Tibial artery (tissue), 4 donors: ENCODE measurements at regions not wholly inside any gene's neighbourhood (a gene's known extent, or its start where the extent isn't known, plus 50 kb on each side); places are given as distances from the start of the nearest gene placed in this dataset.

Experiments
- DNase-seq, 2 donors: peaks; one replicate each; pipeline ENCODE4 v3.0.0-alpha.2; 2019
- H3K27ac ChIP-seq, 2 donors: fragments of 200-600 bp; sonication (generic) in 1 of 2; 1 replicate in 1 of 2; 2 replicates in 1 of 2; pipeline ENCODE4 v1.5.1; 2018 to 2019; ENCODE audit warnings: mild to moderate bottlenecking in 1 of 2
- H3K27me3 ChIP-seq, 2 donors: fragments of 200-600 bp; sonication (generic) in 1 of 2; one replicate each; pipeline versions ENCODE4 v1.5.1 to v1.6.0; 2016 to 2019
- H3K36me3 ChIP-seq, 3 donors: fragments of 200-600 bp; sonication (generic) in 2 of 3; one replicate each; pipeline ENCODE4 v1.5.1; 2016 to 2019; ENCODE audit warnings: mild to moderate bottlenecking in 2 of 3
- H3K4me1 ChIP-seq, 4 donors: fragments of 200-600 bp; sonication (generic) in 2 of 4; 1 replicate in 3 of 4; 2 replicates in 1 of 4; pipeline ENCODE4 v1.5.1; 2016 to 2019
- H3K4me3 ChIP-seq, 2 donors: fragments of 200-600 bp; sonication (generic) in 1 of 2; 1 replicate in 1 of 2; 2 replicates in 1 of 2; pipeline ENCODE4 v1.5.1; 2018 to 2019; ENCODE audit warnings: mild to moderate bottlenecking in 2 of 2
- H3K9me3 ChIP-seq, 3 donors: fragments of 200-600 bp; sonication (generic) in 1 of 3; one replicate each; pipeline ENCODE4 v1.5.1; 2016 to 2019
- intact Hi-C: fragments of 100-400 bp; cut with DNase I; formaldehyde crosslinking; loops from one replicate; pipeline ENCODE4 v1.15.0; 2023; ENCODE audit warnings: low total_unique reads
- TF ChIP-seq, protein P1 (sequence below), 2 experiments: fragments of 200-600 bp in 1 of 2; fragments of 450-650 bp in 1 of 2; IDR thresholded peaks; one replicate each; pipeline ENCODE4 v1.5.1; 2017 to 2019; ENCODE audit warnings: antibody characterized with exemption in 2 of 2, mild to moderate bottlenecking in 1 of 2, moderate library complexity in 1 of 2

- intact Hi-C loops: loop anchor here (10.0 kb wide), 1 partner anchor 1630 kb away; no protein-coding TSS in a partner anchor
- H3K4me3 ChIP-seq: no peak overlapping the region
- no peak overlapping the region for H3K27ac ChIP-seq
- DNase-seq: no peak
- H3K36me3 ChIP-seq: no peaks in the 10 kb centered on the region
- TF ChIP-seq, protein P1, sequence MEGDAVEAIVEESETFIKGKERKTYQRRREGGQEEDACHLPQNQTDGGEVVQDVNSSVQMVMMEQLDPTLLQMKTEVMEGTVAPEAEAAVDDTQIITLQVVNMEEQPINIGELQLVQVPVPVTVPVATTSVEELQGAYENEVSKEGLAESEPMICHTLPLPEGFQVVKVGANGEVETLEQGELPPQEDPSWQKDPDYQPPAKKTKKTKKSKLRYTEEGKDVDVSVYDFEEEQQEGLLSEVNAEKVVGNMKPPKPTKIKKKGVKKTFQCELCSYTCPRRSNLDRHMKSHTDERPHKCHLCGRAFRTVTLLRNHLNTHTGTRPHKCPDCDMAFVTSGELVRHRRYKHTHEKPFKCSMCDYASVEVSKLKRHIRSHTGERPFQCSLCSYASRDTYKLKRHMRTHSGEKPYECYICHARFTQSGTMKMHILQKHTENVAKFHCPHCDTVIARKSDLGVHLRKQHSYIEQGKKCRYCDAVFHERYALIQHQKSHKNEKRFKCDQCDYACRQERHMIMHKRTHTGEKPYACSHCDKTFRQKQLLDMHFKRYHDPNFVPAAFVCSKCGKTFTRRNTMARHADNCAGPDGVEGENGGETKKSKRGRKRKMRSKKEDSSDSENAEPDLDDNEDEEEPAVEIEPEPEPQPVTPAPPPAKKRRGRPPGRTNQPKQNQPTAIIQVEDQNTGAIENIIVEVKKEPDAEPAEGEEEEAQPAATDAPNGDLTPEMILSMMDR (IDR thresholded peaks at IDR 0.05): no peak
- H3K4me1 ChIP-seq: no peaks in the 10 kb centered on the region
- no peaks in the 10 kb centered on the region for H3K9me3 ChIP-seq
- peaks cover 0 to 32% of the 10 kb centered on the region in 2 donors for H3K27me3 ChIP-seq
Observed at GRCh38 chr5:3105172-3105571, 353.7 kb upstream of the IRX2 start.

GRCh38 chr5:3104429-3105060, 353.1 kb upstream of the IRX2 start:
- TF ChIP-seq, protein P1 (IDR thresholded peaks at IDR 0.05): no peak
- Histone ChIP-seq H3K27ac (no peak overlapping the region), H3K36me3 (no peaks in the 10 kb centered on the region), H3K4me1 (no peaks in the 10 kb centered on the region), H3K4me3 (no peak overlapping the region), H3K27me3 (peaks cover 0 to 32% of the 10 kb centered on the region in 2 donors), H3K9me3 (no peaks in the 10 kb centered on the region)
- no peak for DNase-seq
- intact Hi-C loops: loop anchor here (10.0 kb wide), 1 partner anchor 1630 kb away; no protein-coding TSS in a partner anchor

DNA sequence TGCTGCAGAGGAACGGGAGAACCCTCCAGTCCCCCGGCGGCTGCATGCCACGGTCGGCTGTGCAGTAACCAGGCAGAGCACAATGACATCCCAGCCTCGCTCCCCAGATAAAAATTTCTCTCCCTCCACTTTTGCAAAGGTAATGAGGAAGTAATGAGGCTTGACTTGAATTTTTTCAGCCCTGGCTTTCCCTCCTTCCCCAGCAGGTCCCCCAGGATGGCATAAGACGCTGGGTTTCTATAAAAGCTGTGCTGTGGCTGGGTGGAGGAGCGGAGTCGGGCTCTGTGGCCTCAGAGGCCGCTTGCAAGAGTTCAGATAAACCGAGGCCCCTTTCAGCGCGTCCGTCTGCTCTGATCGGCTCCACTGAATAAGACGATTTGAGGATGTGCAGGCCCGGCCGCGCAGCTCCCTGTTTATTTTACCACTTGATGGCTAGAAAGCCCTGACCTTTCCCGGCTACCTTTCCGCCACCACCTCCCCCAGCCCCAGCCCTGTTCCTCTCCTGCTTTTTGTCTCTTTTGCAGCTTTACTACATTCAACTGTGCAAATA, 351.9 kb upstream of the IRX2 start:
- intact Hi-C loops: loop anchor here (10.0 kb wide), 1 partner anchor 1631 kb away; no protein-coding TSS in a partner anchor
- Histone ChIP-seq H3K4me3 (no peak overlapping the region), H3K36me3 (no peaks in the 10 kb centered on the region), H3K9me3 (no peaks in the 10 kb centered on the region), H3K4me1 (no peaks in the 10 kb centered on the region), H3K27ac (no peak overlapping the region), H3K27me3 (peaks cover 0 to 32% of the 10 kb centered on the region in 2 donors)
- TF ChIP-seq, protein P1 (IDR thresholded peaks at IDR 0.05): no peak
- DNase-seq: no peak

DNA sequence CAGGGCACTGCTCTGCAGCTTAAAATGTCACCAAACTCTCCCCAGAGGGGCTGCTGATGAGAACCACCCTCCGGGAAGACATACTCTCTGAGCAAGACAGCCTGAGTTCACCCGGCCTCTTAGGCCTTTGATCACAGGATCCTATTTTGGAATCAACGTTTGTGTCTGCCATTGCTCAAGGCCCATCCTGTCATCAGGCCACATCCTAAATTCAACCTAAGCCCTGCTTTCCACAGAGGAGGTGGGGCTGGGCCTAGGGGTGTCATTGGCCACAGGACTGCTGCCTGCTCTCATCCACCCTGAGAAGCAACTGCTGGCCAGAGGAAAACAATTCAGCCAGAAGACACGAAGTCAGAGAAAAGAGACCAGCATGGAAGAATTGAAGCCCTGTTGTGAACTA, 351.1 kb upstream of the IRX2 start:
- TF ChIP-seq, protein P1 (IDR thresholded peaks at IDR 0.05): no peak
- H3K4me3 ChIP-seq: no peak overlapping the region
- no peaks in the 10 kb centered on the region for H3K9me3 ChIP-seq
- H3K4me1 ChIP-seq: no peaks in the 10 kb centered on the region
- no peak overlapping the region for H3K27ac ChIP-seq
- intact Hi-C loops: loop anchor here (10.0 kb wide), 1 partner anchor 1632 kb away; no protein-coding TSS in a partner anchor
- DNase-seq: no peak
- peaks cover 0 to 32% of the 10 kb centered on the region in 2 donors for H3K27me3 ChIP-seq
- no peaks in the 10 kb centered on the region for H3K36me3 ChIP-seq

- intact Hi-C loops: loop anchor here (10.0 kb wide), 1 partner anchor 1633 kb away; no protein-coding TSS in a partner anchor
- TF ChIP-seq, protein P1 (IDR thresholded peaks at IDR 0.05): no peak
- Histone ChIP-seq H3K36me3 (no peaks in the 10 kb centered on the region), H3K27me3 (peaks cover 0 to 32% of the 10 kb centered on the region in 2 donors), H3K4me3 (no peak overlapping the region), H3K4me1 (no peaks in the 10 kb centered on the region), H3K9me3 (no peaks in the 10 kb centered on the region), H3K27ac (no peak overlapping the region)
- DNase-seq: no peak
Observed at GRCh38 chr5:3101561-3101960, 350.1 kb upstream of the IRX2 start.
